ENCODE measurements at regions not wholly inside any gene's neighbourhood (a gene's known extent, or its start where the extent isn't known, plus 50 kb on each side); places are given as distances from the start of the nearest gene placed in this dataset.

GRCh38 chr16:65278874-65279273, 157.0 kb upstream of the CDH11 start (continued):
- no peak for TF ChIP-seq PHF8 (conservative IDR thresholded peaks at IDR 0.05; ENCODE audit: low read depth, low read length)
- TF ChIP-seq SP2 (IDR thresholded peaks at IDR 0.05; ENCODE audit: low read length) = no peak
- no peak for TF ChIP-seq SRF (IDR thresholded peaks at IDR 0.05; ENCODE audit: low read depth, low read length)
- no peak for TF ChIP-seq BRCA1 (IDR thresholded peaks at IDR 0.05; ENCODE audit: low read depth, low read length)
- no peak for TF ChIP-seq NANOG (IDR thresholded peaks at IDR 0.05; ENCODE audit: insufficient read depth, low read depth, low read length, poor library complexity, severe bottlenecking)
- no peak for TF ChIP-seq CTCF (IDR thresholded peaks at IDR 0.05; ENCODE audit: control extremely low read depth in 1 of 3, insufficient read depth in 1 of 3, low read depth in 1 of 3, low read length in 3 of 3)

Measured in H1 (cell line).